BLaER1 treated with 17β-estradiol and CSF1 and Interleukin-3, amounts not matched to agents 10 nM and 100 nM (cell line): ENCODE measurements at regions not wholly inside any gene's neighbourhood (a gene's known extent, or its start where the extent isn't known, plus 50 kb on each side); places are given as distances from the start of the nearest gene placed in this dataset.

Experiments used
- H3K27ac ChIP-seq, 11 experiments: shearing (Covaris generic); formaldehyde crosslinking; 2 replicates each; pipeline ENCODE4 v1.8.1; 2022
- H3K27me3 ChIP-seq, 11 experiments: shearing (Covaris generic); formaldehyde crosslinking; 2 replicates each; pipeline ENCODE4 v1.8.1; 2022
- H3K36me3 ChIP-seq, 11 experiments: shearing (Covaris generic); formaldehyde crosslinking; 2 replicates each; pipeline ENCODE4 v1.8.1; 2022
- H3K4me1 ChIP-seq, 10 experiments: shearing (Covaris generic); formaldehyde crosslinking; 2 replicates each; pipeline ENCODE4 v1.8.1; 2022
- H3K4me2 ChIP-seq, 11 experiments: shearing (Covaris generic); formaldehyde crosslinking; 2 replicates each; pipeline ENCODE4 v1.8.1; 2022
- H3K4me3 ChIP-seq, 10 experiments: shearing (Covaris generic); formaldehyde crosslinking; 2 replicates each; pipeline ENCODE4 v1.8.1; 2022
- H3K9ac ChIP-seq, 11 experiments: shearing (Covaris generic); formaldehyde crosslinking; 2 replicates each; pipeline ENCODE4 v1.8.1; 2022
- H3K9me3 ChIP-seq, 11 experiments: shearing (Covaris generic); formaldehyde crosslinking; replicated peaks in 1 of 11; 2 replicates each; pipeline ENCODE4 v1.8.1; 2022
- H4K20me1 ChIP-seq, 11 experiments: shearing (Covaris generic); formaldehyde crosslinking; 2 replicates each; pipeline ENCODE4 v1.8.1; 2022
- Cebpa-rat ChIP-seq, 11 experiments: shearing (Covaris generic); IDR thresholded peaks; 2 replicates each; pipeline ENCODE4 v1.8.1; 2022

DNA sequence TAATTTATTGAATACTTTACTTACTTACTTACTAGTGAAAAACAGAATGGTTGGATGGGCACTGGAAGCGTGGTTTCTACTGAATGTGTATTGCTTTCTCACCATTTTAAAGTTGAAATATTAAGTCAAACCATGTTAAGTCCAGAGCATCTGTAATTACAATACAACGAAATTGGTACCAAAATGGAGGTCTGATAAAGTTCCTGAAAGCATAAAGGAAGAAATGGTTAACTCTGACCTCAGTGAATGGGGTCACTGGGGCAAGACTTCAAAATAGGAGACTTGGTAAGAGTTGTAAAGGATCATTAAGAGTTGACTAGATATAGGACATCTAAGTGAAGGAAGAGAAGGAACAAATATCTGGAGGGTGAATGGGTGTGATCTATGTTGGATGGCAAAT lies 237.1 kb downstream of the MAF start:
- no peaks in the 10 kb centered on the region for H3K36me3 ChIP-seq
- no peak overlapping the region for H3K9ac ChIP-seq
- H3K4me3 ChIP-seq: no peak overlapping the region
- 0 out of 22 replicates have a peak, but pooled peaks cover 0 to 5% (median 0%) of the 10 kb centered on the region in 11 experiments for H3K9me3 ChIP-seq
- H3K27me3 ChIP-seq: no peaks in the 10 kb centered on the region
- TF ChIP-seq Cebpa-rat (IDR thresholded peaks at IDR 0.05): no peak
- H4K20me1 ChIP-seq: no peaks in the 10 kb centered on the region
- peaks cover 0 to 16% (median 0%) of the 10 kb centered on the region in 10 experiments; a peak in 3 of 20 replicates for H3K4me1 ChIP-seq
- peak overlapping the region in 3 of 11 experiments; percentile 2 to 41 (median 21); a peak in 1 of 22 replicates for H3K4me2 ChIP-seq
- H3K27ac ChIP-seq: no peak overlapping the region

DNA sequence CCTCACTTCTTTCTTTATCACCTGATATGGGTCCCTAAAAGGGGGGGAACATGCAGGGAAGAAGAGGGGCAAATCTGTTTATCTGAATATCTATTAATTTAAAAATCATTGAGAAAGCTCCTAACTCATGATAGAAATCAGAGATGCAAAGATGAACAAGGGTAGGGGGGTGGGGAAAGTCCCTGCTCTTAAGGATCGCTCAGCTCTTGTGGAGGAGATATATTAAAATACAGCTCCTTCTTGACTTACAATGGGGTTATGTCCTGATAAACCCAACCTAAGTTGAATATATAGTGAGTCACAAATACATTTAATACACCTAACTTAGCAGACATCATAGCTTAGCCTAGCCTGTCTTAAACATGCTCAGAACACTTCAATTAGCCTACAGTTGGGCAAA lies 237.5 kb downstream of the MAF start:
- H3K4me1 ChIP-seq: peaks cover 0 to 16% (median 0%) of the 10 kb centered on the region in 10 experiments; a peak in 3 of 20 replicates
- H3K27ac ChIP-seq: no peak overlapping the region
- H3K4me2 ChIP-seq: no peak overlapping the region
- no peak for TF ChIP-seq Cebpa-rat (IDR thresholded peaks at IDR 0.05)
- H3K4me3 ChIP-seq: no peak overlapping the region
- 0 out of 22 replicates have a peak, but pooled peaks cover 0 to 5% (median 0%) of the 10 kb centered on the region in 11 experiments for H3K9me3 ChIP-seq
- H3K27me3 ChIP-seq: no peaks in the 10 kb centered on the region
- no peak overlapping the region for H3K9ac ChIP-seq
- no peaks in the 10 kb centered on the region for H3K36me3 ChIP-seq
- no peaks in the 10 kb centered on the region for H4K20me1 ChIP-seq

DNA sequence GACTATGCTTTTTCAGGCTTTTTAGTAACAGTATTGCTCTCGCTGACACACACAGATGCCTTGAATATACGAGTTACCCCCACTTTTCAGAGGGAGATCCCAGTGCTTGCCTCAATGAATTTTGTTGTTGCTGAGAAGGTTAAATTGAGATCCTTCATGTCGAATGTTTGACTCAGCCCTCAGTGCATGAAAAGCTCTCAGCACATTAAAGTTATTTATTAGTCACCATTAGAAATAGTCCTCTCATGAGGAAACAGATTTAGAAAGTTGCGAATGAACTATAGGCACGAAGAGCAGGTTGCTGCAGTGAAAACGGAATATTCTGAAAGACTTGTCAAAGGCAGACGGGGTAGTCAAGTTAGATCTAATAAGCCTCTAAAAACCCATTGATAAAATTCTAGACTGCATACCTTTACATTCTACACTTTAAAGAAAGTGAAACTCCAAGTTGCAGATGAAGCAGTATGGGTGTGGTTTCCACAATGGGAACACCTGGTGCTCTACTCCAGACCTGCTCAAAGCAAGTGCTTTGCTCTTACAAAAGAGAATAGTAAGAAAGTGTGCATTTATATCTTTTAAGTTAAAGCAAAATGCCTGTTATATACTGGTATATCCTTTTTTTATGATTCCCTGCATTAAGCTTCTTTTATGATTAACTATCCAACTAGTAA lies 238.1 kb downstream of the MAF start:
- no peak for TF ChIP-seq Cebpa-rat (IDR thresholded peaks at IDR 0.05)
- Histone ChIP-seq H3K27ac (no peak overlapping the region), H3K9me3 (0 out of 22 replicates have a peak, but pooled peaks cover 0 to 5% (median 0%) of the 10 kb centered on the region in 11 experiments), H3K36me3 (no peaks in the 10 kb centered on the region), H3K9ac (no peak overlapping the region), H3K4me3 (no peak overlapping the region), H3K4me1 (peaks cover 0 to 16% (median 0%) of the 10 kb centered on the region in 10 experiments; a peak in 3 of 20 replicates), H3K4me2 (no peak overlapping the region), H3K27me3 (no peaks in the 10 kb centered on the region), H4K20me1 (no peaks in the 10 kb centered on the region)

DNA sequence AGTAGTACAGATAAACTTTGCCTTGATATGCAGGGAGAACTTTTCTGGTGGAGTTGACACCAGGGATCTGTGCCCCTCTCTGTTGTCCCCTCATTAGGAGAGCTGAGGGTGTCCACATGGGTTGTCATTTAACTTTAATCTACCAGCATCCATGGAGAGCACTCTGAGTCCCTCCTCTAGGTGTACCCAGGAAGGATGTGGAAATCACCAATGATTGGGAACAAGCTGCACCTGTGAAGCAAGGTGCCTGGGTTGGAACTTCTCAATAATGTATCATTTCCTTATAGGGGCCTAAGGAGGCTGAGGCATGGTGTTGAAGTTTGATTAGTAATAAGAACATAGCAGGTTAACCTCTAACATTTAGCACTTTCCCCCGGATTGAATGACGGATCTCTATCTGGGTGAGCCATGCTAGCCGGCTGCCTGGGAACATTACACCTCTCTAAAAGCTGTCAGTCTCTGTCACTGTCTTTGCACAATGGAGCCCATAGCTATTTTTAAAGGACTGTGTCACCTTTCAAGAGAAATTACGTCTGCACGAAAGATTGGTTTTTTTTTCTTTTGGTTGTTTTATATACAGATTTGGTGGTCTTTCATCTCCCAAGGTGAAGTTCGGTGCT lies 239.3 kb downstream of the MAF start:
- no peaks in the 10 kb centered on the region for H4K20me1 ChIP-seq
- no peaks in the 10 kb centered on the region for H3K27me3 ChIP-seq
- no peak overlapping the region for H3K27ac ChIP-seq
- H3K9me3 ChIP-seq: 0 out of 22 replicates have a peak, but pooled peaks cover 0 to 3% (median 0%) of the 10 kb centered on the region in 11 experiments
- H3K4me1 ChIP-seq: peaks cover 0 to 16% (median 0%) of the 10 kb centered on the region in 10 experiments; a peak in 3 of 20 replicates
- no peak overlapping the region for H3K4me2 ChIP-seq
- TF ChIP-seq Cebpa-rat (IDR thresholded peaks at IDR 0.05): no peak
- no peaks in the 10 kb centered on the region for H3K36me3 ChIP-seq
- no peak overlapping the region for H3K9ac ChIP-seq
- H3K4me3 ChIP-seq: no peak overlapping the region

DNA sequence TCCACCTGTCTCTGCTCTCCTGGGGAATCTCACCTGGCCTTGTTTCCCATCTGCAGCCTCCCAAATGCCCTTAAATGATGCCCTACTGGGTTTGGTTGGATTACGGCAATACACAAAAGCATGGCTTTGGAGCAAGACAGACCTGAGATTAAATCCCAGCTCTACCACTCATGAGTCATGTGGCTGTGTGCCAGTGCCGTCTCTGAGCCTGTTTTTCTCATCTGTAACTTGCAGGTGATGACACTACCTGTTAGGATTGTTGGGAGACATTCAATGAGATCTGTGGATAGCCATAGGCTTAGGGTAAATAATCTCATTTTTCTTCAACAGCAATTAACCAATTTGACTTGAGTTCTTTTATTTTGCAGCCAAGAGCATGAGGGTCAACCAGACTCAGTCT lies 240.3 kb downstream of the MAF start:
- Histone ChIP-seq H3K27ac (no peak overlapping the region), H3K9me3 (0 out of 22 replicates have a peak, but pooled peaks cover 0 to 2% (median 0%) of the 10 kb centered on the region in 11 experiments), H3K36me3 (no peaks in the 10 kb centered on the region), H3K4me2 (no peak overlapping the region), H3K27me3 (no peaks in the 10 kb centered on the region), H3K9ac (no peak overlapping the region), H3K4me1 (peaks cover 0 to 16% (median 0%) of the 10 kb centered on the region in 10 experiments; a peak in 3 of 20 replicates), H3K4me3 (no peak overlapping the region), H4K20me1 (no peaks in the 10 kb centered on the region)
- TF ChIP-seq Cebpa-rat (IDR thresholded peaks at IDR 0.05): no peak

DNA sequence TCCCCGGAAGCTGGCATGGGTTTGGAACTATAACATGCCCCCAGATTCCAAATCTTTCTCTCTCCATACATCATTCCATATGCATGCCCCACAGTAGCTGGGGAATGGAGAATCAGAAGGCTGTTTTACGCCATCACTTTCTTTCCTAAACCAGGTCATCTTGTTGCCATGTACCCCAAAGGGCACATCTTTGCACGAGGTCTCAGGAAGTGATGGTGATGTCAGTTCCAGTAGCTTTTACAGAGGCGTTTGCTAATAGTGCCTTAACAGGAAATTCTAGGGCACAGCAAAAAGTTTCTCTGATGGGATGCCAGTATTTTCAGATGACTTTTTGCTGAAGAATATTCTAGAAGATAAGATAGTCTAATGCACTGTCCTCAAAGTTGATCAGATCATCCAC lies 241.5 kb downstream of the MAF start:
- Histone ChIP-seq H3K36me3 (no peaks in the 10 kb centered on the region), H3K27ac (no peak overlapping the region), H3K4me3 (no peak overlapping the region), H3K4me1 (peaks cover 0 to 12% (median 0%) of the 10 kb centered on the region in 10 experiments; a peak in 3 of 20 replicates), H3K9me3 (no peaks in the 10 kb centered on the region), H3K27me3 (no peaks in the 10 kb centered on the region), H4K20me1 (no peaks in the 10 kb centered on the region), H3K9ac (no peak overlapping the region), H3K4me2 (no peak overlapping the region)
- no peak for TF ChIP-seq Cebpa-rat (IDR thresholded peaks at IDR 0.05)

DNA sequence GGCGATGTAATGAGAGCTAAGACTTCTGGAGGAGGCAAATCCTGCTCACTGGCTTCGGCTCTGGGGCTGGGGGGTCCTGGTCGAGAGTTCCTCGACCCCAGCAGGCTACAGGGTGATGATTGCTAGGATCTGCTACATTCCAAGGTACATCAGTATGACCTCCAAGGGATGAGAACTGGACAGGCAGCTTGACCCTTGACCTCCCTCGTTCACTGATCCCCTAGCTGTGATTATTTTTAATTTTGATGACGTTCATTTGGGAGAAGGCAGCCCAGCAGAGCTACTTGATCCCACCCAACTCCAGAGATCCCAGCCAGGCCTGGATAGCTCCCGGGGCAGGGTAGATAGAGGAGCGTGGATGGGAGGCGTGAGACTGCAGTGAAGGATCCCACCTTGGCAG lies 242.3 kb downstream of the MAF start:
- Histone ChIP-seq H3K36me3 (no peaks in the 10 kb centered on the region), H3K4me2 (no peak overlapping the region), H3K4me1 (peaks cover 0 to 7% (median 0%) of the 10 kb centered on the region in 10 experiments; a peak in 2 of 20 replicates), H3K4me3 (no peak overlapping the region), H3K27me3 (no peaks in the 10 kb centered on the region), H4K20me1 (no peaks in the 10 kb centered on the region), H3K9me3 (no peaks in the 10 kb centered on the region), H3K27ac (no peak overlapping the region), H3K9ac (no peak overlapping the region)
- no peak for TF ChIP-seq Cebpa-rat (IDR thresholded peaks at IDR 0.05)

DNA sequence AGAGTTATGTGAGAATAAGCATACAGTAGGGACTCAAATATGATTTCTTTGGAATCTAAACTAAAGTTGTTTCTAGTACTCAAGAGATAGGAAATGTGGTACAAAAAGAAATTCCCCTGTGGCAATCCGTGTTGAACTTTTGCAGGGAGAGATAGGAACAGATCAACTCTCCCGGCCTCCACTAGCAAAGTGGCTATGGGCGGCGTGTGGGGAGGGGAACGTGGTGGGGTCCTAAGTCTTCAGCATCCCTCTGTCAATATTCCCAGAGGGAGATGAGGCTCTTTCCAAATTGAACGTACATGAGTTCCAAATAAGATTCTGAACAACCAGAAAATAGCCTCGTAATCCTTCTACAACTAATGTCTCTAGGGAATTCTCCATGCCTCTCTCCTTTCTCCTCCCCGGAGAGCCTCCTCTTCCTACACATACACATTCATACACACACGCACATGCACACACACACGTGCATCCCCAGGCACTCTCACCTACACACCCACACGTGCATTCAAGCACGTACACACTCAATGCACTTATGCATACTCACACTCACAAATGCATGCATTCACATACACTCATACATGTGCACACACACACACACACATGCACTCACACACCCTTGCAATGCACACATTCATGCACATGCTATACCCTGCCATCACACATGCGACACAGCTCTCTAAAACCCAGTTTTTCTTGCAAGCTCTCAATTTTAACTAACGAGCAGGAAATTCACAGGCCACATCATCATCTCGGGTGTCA lies 244.8 kb downstream of the MAF start:
- no peak overlapping the region for H3K4me3 ChIP-seq
- no peak for TF ChIP-seq Cebpa-rat (IDR thresholded peaks at IDR 0.05)
- H4K20me1 ChIP-seq: no peaks in the 10 kb centered on the region
- no peak overlapping the region for H3K4me2 ChIP-seq
- H3K27me3 ChIP-seq: no peaks in the 10 kb centered on the region
- no peaks in the 10 kb centered on the region for H3K36me3 ChIP-seq
- no peak overlapping the region for H3K9ac ChIP-seq
- peaks cover 0 to 19% (median 0%) of the 10 kb centered on the region in 10 experiments; a peak in 5 of 20 replicates for H3K4me1 ChIP-seq
- no peaks in the 10 kb centered on the region for H3K9me3 ChIP-seq
- H3K27ac ChIP-seq: no peak overlapping the region

DNA sequence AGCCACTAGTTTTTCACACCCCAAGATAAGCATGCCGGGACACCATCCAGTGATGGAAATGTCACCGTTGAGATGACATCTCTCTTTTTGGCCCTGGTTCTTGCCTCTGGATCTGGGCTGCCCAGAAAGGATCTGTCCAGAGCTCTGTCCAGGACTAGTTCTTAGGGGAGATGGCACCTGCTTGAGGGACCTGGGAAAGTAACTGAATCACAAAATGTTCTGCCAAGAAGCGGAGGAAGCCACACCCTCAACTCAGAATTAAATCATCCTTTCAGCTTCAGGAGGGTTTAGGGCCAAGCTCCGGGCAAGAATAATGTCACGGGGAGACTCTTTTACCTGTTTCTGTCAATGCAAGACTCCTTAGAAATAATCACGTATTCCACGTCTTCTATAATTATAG lies 248.6 kb downstream of the MAF start:
- no peak overlapping the region for H3K27ac ChIP-seq
- no peak overlapping the region for H3K4me3 ChIP-seq
- peaks cover 0 to 19% (median 0%) of the 10 kb centered on the region in 10 experiments; a peak in 5 of 20 replicates for H3K4me1 ChIP-seq
- TF ChIP-seq Cebpa-rat (IDR thresholded peaks at IDR 0.05): no peak
- peak overlapping the region in 2 of 11 experiments; percentile 58 to 72; a peak in 4 of 22 replicates for H3K4me2 ChIP-seq
- H3K27me3 ChIP-seq: no peaks in the 10 kb centered on the region
- H4K20me1 ChIP-seq: no peaks in the 10 kb centered on the region
- H3K36me3 ChIP-seq: no peaks in the 10 kb centered on the region
- no peaks in the 10 kb centered on the region for H3K9me3 ChIP-seq
- H3K9ac ChIP-seq: no peak overlapping the region
